DOHH2 (cell line): ENCODE measurements at regions not wholly inside any gene's neighbourhood (a gene's known extent, or its start where the extent isn't known, plus 50 kb on each side); places are given as distances from the start of the nearest gene placed in this dataset.

Experiments
- H3F3A ChIP-seq: fragments of 200-600 bp; sonication (generic), shearing (Covaris generic); 2 replicates; pipeline ENCODE4 v1.6.0; 2016; ENCODE audit warnings: antibody characterized with exemption, mild to moderate bottlenecking; ENCODE audit not compliant: control insufficient read depth, insufficient read depth
- H3K27ac ChIP-seq: fragments of 200-600 bp; sonication (generic); 2 replicates; pipeline ENCODE4 v1.5.1; 2014; ENCODE audit warnings: low read depth, mild to moderate bottlenecking, low read length, moderate library complexity
- H3K27me3 ChIP-seq: fragments of 200-600 bp; sonication (generic); 2 replicates; pipeline ENCODE4 v1.6.1; 2014; ENCODE audit warnings: mild to moderate bottlenecking, low read length, mixed read lengths; ENCODE audit not compliant: control insufficient read depth
- H3K36me3 ChIP-seq: fragments of 200-600 bp; sonication (generic); 2 replicates; pipeline ENCODE4 v1.6.1; 2014; ENCODE audit warnings: mild to moderate bottlenecking, low read length, moderate library complexity, mixed read lengths; ENCODE audit not compliant: control insufficient read depth
- H3K4me1 ChIP-seq: fragments of 200-600 bp; sonication (generic); 2 replicates; pipeline ENCODE4 v1.6.1; 2014; ENCODE audit warnings: mild to moderate bottlenecking, low read length, mixed read lengths; ENCODE audit not compliant: control insufficient read depth
- H3K4me2 ChIP-seq: fragments of 200-600 bp; sonication (generic); 2 replicates; pipeline ENCODE4 v1.6.0; 2014; ENCODE audit warnings: mild to moderate bottlenecking, low read length, moderate library complexity
- H3K4me3 ChIP-seq: fragments of 200-600 bp; sonication (generic); 2 replicates; pipeline ENCODE4 v1.5.1; 2014; ENCODE audit warnings: mild to moderate bottlenecking, low read length, mixed read lengths
- H3K79me2 ChIP-seq: fragments of 200-600 bp; sonication (generic); 2 replicates; pipeline ENCODE4 v1.6.1; 2014; ENCODE audit warnings: mild to moderate bottlenecking, low read length, mixed read lengths; ENCODE audit not compliant: control insufficient read depth
- H3K9me2 ChIP-seq: fragments of 200-600 bp; sonication (generic); replicated peaks from 2 replicates; pipeline ENCODE4 v1.6.1; 2014; ENCODE audit warnings: mild to moderate bottlenecking, low read length, mixed read lengths; ENCODE audit not compliant: control insufficient read depth
- H3K9me3 ChIP-seq: fragments of 200-600 bp; sonication (generic); 2 replicates; pipeline ENCODE4 v1.6.1; 2014; ENCODE audit warnings: antibody characterized with exemption, low read length, mixed read lengths; ENCODE audit not compliant: control insufficient read depth, insufficient read depth
- H4K20me1 ChIP-seq: fragments of 200-600 bp; sonication (generic); 2 replicates; pipeline ENCODE4 v1.6.0; 2014; ENCODE audit warnings: low read depth, mild to moderate bottlenecking, antibody characterized with exemption, low read length, moderate library complexity; ENCODE audit not compliant: control insufficient read depth, insufficient read depth
- CTCF ChIP-seq: fragments of 200-600 bp; sonication (generic); IDR thresholded peaks from one replicate; pipeline ENCODE4 v1.5.1; 2014; ENCODE audit warnings: antibody characterized with exemption, mild to moderate bottlenecking, low read depth, low read length; ENCODE audit not compliant: poor library complexity, severe bottlenecking
- EZH2phosphoT487 ChIP-seq: fragments of 200-600 bp; sonication (generic); IDR thresholded peaks from 2 replicates; pipeline ENCODE4 v1.6.1; 2017; ENCODE audit warnings: borderline replicate concordance, mild to moderate bottlenecking, antibody characterized with exemption, low read length, moderate library complexity, mixed read lengths

GRCh38 chr17:33506889-33507650, 214.0 kb upstream of the ASIC2 start:
- TF ChIP-seq CTCF (no peak), EZH2phosphoT487 (no peak)
- Histone ChIP-seq H3K4me2 (no peak overlapping the region), H3K27ac (no peak overlapping the region)

GRCh38 chr17:33508215-33508614, 215.1 kb upstream of the ASIC2 start:
- no peaks in the 10 kb centered on the region for H4K20me1 ChIP-seq
- no peaks in the 10 kb centered on the region for H3F3A ChIP-seq
- H3K27ac ChIP-seq, result no peak overlapping the region
- no peak overlapping the region for H3K4me2 ChIP-seq
- H3K4me3 ChIP-seq, result no peak overlapping the region
- TF ChIP-seq EZH2phosphoT487 (no peak), CTCF (no peak)
- no peaks in the 10 kb centered on the region for H3K27me3 ChIP-seq
- no peaks in the 10 kb centered on the region for H3K36me3 ChIP-seq
- no peaks in the 10 kb centered on the region for H3K4me1 ChIP-seq
- no peaks in the 10 kb centered on the region for H3K9me2 ChIP-seq
- H3K79me2 ChIP-seq, result no peaks in the 10 kb centered on the region
- no peaks in the 10 kb centered on the region for H3K9me3 ChIP-seq

More at GRCh38 chr17:33506889-33507650, 214.0 kb upstream of the ASIC2 start:
- H3K9me2 ChIP-seq, result no peaks in the 10 kb centered on the region
- H3K27me3 ChIP-seq, result no peaks in the 10 kb centered on the region
- no peaks in the 10 kb centered on the region for H3K4me1 ChIP-seq
- no peaks in the 10 kb centered on the region for H3K79me2 ChIP-seq
- no peaks in the 10 kb centered on the region for H3F3A ChIP-seq
- no peaks in the 10 kb centered on the region for H3K36me3 ChIP-seq
- no peaks in the 10 kb centered on the region for H3K9me3 ChIP-seq
- H3K4me3 ChIP-seq, result no peak overlapping the region
- no peaks in the 10 kb centered on the region for H4K20me1 ChIP-seq

- H3K9me3 ChIP-seq, result no peaks in the 10 kb centered on the region
- no peak overlapping the region for H3K27ac ChIP-seq
- H3K4me1 ChIP-seq, result no peaks in the 10 kb centered on the region
- no peak for TF ChIP-seq EZH2phosphoT487
- H3F3A ChIP-seq, result no peaks in the 10 kb centered on the region
- no peaks in the 10 kb centered on the region for H3K9me2 ChIP-seq
- H3K4me2 ChIP-seq, result no peak overlapping the region
- H3K27me3 ChIP-seq, result no peaks in the 10 kb centered on the region
- no peak overlapping the region for H3K4me3 ChIP-seq
- no peaks in the 10 kb centered on the region for H4K20me1 ChIP-seq
- no peaks in the 10 kb centered on the region for H3K36me3 ChIP-seq
- H3K79me2 ChIP-seq, result no peaks in the 10 kb centered on the region
These were observed 216.2 kb upstream of the ASIC2 start for GRCh38 chr17:33509331-33509730.

- Histone ChIP-seq H3K4me2 (no peak overlapping the region), H3F3A (no peaks in the 10 kb centered on the region)
These were observed 218.6 kb upstream of the ASIC2 start for GRCh38 chr17:33511670-33512069.

More at GRCh38 chr17:33511670-33512069, 218.6 kb upstream of the ASIC2 start:
- Histone ChIP-seq H3K27ac (no peak overlapping the region), H4K20me1 (no peaks in the 10 kb centered on the region), H3K79me2 (no peaks in the 10 kb centered on the region), H3K36me3 (no peaks in the 10 kb centered on the region), H3K9me2 (no peaks in the 10 kb centered on the region), H3K4me3 (no peak overlapping the region), H3K27me3 (no peaks in the 10 kb centered on the region), H3K4me1 (no peaks in the 10 kb centered on the region), H3K9me3 (no peaks in the 10 kb centered on the region)
- TF ChIP-seq EZH2phosphoT487 (no peak), CTCF (no peak)
